ENCODE measurements at regions not wholly inside any gene's neighbourhood (a gene's known extent, or its start where the extent isn't known, plus 50 kb on each side); places are given as distances from the start of the nearest gene placed in this dataset.

DNA sequence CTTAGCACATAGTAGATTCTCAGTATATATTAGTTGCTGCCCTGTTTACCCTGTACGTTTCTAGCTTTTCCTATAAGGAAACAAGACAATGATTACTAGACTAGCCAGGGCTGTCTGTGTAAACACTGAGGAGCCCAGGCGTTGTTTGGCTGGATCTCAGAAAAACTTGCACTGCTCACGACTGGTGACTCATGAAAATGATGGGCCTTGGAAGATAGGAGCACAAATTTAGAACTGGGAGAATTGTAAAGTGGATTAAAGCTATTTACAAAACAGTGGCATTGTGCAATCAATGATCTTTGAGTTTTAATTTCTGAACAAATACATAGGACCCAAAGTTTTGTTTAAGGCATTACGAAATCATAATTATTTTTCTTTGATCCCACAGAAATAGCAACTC, 276.9 kb downstream of the FAM76B start:
- peak; percentile 11 for DNase-seq (ENCODE audit: low spot score)

GRCh38 chr11:95512177-95512576, 277.4 kb downstream of the FAM76B start:
- DNase-seq (ENCODE audit: low spot score) = no peak

DNA sequence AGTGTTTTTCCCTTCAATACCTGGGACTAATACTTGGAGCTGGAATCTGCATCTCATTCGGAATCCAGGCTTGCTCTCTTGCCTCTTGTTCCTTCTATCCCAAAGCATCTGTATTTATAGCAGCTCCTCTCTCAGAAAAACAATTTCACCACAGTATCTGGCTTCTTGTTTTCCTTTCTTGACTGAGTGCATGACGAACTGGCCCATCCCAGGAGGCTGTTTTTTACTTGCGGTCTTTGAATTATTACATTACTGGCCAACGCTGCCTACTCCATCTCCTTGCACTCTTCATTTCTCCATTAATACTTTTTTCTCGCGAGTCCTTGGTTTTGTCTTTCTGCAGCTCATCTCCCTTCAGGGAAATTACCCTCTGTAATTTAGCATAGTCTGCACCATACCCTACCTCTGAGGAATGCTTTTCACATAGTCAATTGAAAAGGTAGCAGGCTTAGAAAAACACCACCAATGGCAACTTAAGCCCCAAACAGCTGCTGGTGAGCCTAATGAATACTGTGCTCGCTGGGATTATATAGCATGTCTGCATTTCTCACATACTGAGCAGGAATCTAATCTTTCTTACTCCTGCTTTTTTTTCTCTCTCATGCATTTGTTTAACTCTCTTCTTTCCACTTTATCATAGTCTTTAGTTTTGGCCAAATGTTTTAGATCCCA, 277.4 kb upstream of the SESN3 start:
- no peak for DNase-seq (ENCODE audit: low spot score)

- DNase-seq (ENCODE audit: low spot score) = no peak
Measured at GRCh38 chr11:95507794-95508193, 276.8 kb upstream of the SESN3 start.

GRCh38 chr11:95506777-95507176, 275.8 kb upstream of the SESN3 start:
- no peak for DNase-seq (ENCODE audit: low spot score)

DNA sequence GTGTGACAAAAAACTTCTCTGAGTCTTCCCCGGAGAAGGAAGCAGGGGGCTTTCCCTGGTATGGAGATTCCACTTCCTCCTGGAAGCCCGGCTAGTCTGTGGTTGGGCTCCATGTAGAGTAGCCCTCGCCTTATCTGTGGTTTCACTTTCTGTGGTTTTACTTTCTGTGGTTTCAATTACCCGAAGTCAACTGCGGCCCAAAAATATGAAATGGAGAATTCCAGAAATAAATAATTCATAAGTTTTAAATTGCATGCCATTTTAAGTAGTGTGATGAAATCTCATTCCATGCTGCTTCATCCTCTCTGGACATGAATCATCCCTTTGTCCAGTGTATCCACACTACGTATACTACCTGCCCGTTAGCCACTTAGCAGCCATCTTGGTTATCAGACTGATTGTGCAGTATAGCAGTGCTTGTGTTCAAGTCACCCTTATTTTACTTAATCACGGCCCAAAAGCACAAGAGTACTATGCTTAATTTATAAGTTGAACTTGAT, 275.0 kb upstream of the SESN3 start:
- DNase-seq (ENCODE audit: low spot score) = no peak

- no peak for DNase-seq (ENCODE audit: low spot score)
Measured at GRCh38 chr11:95503047-95503446, 272.0 kb upstream of the SESN3 start.

DNA sequence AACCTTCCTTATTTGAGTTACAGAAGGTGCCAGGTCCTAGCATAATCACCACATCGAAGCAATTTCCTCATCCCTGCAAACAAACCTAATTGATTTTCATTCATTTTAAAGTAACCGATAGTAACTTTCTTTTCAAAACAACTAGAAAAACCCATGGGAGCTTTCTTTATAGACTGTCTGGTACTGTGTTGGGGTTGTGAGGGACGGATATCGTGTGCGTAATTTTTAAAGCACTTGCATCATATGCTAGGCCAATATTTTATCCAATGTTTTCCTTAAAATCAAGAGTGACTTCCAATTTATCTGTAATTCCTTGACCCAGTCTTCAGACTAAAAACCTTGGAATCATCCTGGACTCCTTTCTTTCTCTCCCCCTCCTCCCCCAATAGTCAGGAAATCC, 271.5 kb upstream of the SESN3 start:
- DNase-seq (ENCODE audit: low spot score) = no peak

GRCh38 chr11:95501761-95502266, 270.8 kb upstream of the SESN3 start:
- no peak for DNase-seq (ENCODE audit: low spot score)

GRCh38 chr11:95500466-95500865, 269.5 kb upstream of the SESN3 start:
- DNase-seq (ENCODE audit: low spot score) = no peak

DNA sequence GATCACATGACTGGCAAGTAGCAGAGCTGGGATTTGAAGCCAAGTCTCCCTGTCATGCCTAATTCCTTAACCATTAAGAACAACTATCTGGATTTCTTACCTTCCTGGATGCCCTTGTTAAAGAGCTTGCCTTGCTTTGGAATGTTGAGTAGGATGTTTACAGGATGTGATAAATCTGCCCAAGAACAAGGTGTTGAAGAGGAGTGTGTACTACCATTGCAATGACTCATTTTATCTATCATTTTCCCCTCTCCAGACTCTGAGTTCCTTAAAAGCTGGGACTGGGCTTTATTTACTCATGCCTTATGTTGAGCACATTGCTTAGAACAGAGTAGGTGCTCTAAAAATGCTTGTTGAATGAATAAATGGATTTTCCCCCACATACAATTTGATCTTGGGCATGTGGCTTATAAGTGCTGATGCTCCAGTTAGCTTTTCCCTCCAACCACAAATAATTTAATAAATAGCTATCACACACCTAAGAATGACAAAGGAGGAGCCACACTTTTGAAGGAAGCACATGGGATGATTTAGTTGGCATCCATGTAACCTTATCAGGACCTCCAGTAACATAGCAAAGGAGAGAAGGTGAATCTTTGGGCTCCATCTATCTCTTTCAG, 268.6 kb upstream of the SESN3 start:
- no peak for DNase-seq (ENCODE audit: low spot score)

DNA sequence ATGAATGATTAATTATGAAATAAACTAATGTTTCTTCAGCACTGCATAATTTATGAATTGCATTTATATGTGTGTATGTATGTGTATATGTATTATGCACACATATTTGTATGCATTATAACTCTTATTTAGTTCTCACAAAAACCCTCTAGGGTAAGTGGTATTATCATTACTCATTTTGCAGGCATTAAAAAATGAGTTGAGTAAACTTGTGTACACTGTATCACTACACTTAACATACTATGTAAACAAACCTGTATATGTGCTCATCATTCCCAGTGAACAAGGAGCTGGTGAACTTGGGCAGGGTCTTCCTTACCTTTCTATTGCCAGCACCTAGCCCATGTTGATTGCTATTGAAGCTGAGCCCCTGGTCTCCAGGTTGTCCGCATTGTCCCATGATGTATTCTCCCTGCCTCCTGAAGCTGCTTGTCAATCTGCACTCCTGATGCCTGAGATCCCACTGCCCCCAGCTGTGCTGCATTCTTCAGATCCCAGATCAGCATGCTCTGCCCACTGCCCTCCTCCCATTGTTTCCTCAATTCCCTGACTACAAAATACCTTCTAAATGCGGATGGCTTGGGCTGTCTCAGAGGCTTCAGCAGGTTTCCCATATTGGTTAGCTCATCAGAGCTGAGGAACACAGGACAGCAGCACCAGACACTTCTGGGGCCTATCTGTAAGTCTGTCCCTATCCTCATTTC, 267.9 kb upstream of the SESN3 start:
- no peak for DNase-seq (ENCODE audit: low spot score)

DNA sequence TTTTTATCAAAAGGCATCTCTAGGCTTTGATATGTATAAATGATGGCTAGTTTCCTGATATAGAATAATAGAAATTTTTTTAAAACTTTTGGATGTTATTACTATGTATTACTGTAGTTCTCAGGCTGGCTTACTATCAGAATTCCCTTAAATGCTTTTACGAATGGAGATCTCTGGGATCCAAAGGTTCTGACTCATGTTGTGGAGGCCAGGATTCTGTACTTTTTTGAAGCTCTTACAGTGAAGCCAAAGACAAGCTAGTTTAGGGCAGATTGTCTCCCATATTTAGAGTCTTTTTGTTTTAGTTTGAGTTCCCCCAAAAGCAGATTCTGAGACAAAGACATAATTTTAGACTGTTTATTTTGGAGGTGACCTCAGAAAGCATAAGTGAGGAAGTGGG, 265.9 kb upstream of the SESN3 start:
- no peak for DNase-seq (ENCODE audit: low spot score)

- DNase-seq (ENCODE audit: low spot score) = no peak
Measured at GRCh38 chr11:95495706-95496105, 264.7 kb upstream of the SESN3 start.

- DNase-seq (ENCODE audit: low spot score) = no peak
Measured at GRCh38 chr11:95494856-95495255, 263.9 kb upstream of the SESN3 start.

GRCh38 chr11:95494167-95494566, 263.2 kb upstream of the SESN3 start:
- DNase-seq (ENCODE audit: low spot score) = no peak

DNA sequence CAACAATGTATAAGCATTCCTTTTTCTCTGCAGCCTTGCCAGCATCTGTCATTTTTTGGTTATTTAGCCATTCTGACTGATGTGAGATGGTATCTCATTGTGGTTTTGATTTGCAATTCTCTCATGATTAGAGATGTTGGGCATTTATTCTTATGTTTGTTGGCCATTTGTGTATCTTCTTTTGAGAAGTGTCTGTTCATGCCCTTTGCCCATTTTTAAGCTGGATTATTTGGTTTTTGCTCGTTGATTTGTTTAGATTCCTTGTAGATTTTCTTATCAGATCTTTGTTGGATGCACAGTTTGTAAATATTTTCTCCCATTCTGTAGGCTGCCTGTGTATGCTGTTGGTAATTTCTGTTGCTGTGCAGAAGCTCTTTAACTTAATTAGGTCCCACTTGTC, 259.6 kb upstream of the SESN3 start:
- no peak for DNase-seq (ENCODE audit: low spot score)

DNA sequence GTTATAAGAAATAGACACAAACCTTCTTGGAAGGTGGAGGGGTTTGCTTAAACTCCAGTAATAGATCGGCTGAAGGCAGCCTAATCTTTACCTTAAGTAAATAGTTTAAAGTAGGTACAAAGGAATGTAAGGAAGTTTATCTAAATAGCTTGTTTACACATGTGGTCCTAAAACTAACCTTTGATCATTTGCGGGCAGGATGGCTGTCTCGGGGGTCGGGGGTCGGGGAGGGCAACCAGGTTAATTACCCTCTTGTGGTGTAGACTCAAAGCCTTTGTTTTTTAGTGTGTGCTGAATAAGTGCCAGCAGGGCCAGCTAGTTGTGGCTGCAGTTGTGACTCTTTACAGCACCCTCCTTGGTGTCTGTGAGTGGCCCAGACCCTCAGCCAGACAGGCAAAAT, 256.9 kb upstream of the SESN3 start:
- no peak for DNase-seq (ENCODE audit: low spot score)

DNA sequence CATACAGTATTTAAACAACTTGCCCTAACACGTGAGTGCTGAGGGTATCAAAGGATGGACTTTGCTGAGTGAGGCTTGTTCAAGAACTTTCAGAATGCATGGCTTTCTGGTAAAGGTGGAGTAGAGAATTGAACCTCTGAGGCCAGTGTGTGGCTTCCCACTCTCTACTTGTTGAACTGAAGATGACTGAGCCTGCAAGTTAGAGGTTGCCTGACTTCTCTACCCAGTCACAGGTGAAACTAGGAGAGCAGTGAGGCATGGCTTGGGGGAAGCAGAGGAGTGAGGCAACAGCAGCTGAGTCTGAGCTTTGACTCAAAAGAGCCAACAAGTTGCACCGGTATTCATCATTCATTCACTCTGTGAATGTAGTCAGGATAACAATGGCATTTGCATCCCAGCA, 256.4 kb upstream of the SESN3 start:
- no peak for DNase-seq (ENCODE audit: low spot score)

GRCh38 chr11:95486979-95487378, 256.0 kb upstream of the SESN3 start:
- DNase-seq (ENCODE audit: low spot score) = peak; percentile 22

GRCh38 chr11:95486466-95486865, 255.5 kb upstream of the SESN3 start:
- DNase-seq (ENCODE audit: low spot score) = no peak

DNA sequence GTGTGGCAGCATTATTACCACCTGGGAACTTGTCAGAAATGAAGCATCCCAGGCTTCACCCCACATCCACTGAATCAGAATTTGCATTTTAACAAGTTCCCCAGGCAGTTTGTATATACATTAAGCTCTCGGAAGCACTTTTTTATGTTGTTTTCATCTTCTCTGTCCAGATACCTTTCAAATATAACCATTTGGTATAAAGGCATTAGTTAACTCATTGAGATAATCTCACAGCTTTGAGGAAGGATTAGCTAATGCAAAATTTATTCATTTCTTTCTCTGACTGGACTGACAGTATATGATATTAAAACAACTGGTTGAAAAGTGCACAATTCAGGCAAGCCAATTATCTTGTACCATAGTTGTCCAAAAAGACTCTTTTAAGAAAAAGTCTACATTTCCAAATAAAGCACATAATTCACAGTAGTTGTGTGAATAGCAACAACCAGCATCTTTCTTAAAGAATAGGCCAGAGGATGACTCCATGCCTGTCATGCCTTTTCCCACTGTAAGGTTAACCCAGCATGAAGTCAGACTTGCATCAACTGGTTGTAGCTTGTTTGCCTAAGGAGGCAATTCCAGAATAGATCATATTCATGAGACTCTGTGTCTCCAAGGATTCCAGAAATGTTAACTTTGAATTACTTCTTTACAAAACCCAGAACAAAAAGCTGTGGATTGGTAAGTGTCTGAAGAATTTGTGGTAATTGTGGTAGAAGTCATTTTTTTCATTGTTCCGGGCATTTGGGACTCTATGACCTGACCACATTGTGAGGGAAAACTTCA, 254.3 kb upstream of the SESN3 start:
- no peak for DNase-seq (ENCODE audit: low spot score)
